SU-DHL-6 (cell line): ENCODE measurements at regions not wholly inside any gene's neighbourhood (a gene's known extent, or its start where the extent isn't known, plus 50 kb on each side); places are given as distances from the start of the nearest gene placed in this dataset.
"Not testable (repeated sequence)": the region's sequence is repeated elsewhere in the genome, so short reads cannot be mapped to it uniquely, and the experiment has no call there.

Experiments used
- H2AFZ ChIP-seq: fragments of 200-600 bp; sonication (generic); 2 replicates; pipeline ENCODE4 v1.6.1; 2014; ENCODE audit warnings: low read depth, mild to moderate bottlenecking, moderate library complexity, mixed read lengths, antibody characterized with exemption, low read length; ENCODE audit not compliant: severe bottlenecking
- H3F3A ChIP-seq: fragments of 200-600 bp; shearing (Covaris generic); 2 replicates; pipeline ENCODE4 v1.6.0; 2016; ENCODE audit warnings: antibody characterized with exemption, mild to moderate bottlenecking; ENCODE audit not compliant: insufficient read depth
- H3K27ac ChIP-seq: fragments of 200-600 bp; sonication (generic); 2 replicates; pipeline ENCODE4 v1.5.1; 2016; ENCODE audit warnings: low read depth, mild to moderate bottlenecking, low read length, moderate library complexity, mixed read lengths
- H3K27me3 ChIP-seq: fragments of 200-600 bp; sonication (generic), shearing (Covaris generic); 2 replicates; pipeline ENCODE4 v1.6.0; 2014; ENCODE audit warnings: mild to moderate bottlenecking, low read length
- H3K36me3 ChIP-seq: fragments of 200-600 bp; sonication (generic); 2 replicates; pipeline ENCODE4 v1.6.1; 2014; ENCODE audit warnings: mild to moderate bottlenecking, low read length, mixed read lengths
- H3K4me2 ChIP-seq: fragments of 300-600, 200-600 bp; shearing (Covaris generic), sonication (generic); 2 replicates; pipeline ENCODE4 v1.6.0; 2014; ENCODE audit warnings: low read length, low read depth, mild to moderate bottlenecking; ENCODE audit not compliant: poor library complexity, severe bottlenecking
- H3K4me3 ChIP-seq: fragments of 200-600 bp; sonication (generic); 2 replicates; pipeline ENCODE4 v1.5.1; 2014; ENCODE audit warnings: antibody characterized with exemption, low read length, mild to moderate bottlenecking, mixed read lengths; ENCODE audit not compliant: insufficient read depth, poor library complexity, severe bottlenecking
- H3K79me2 ChIP-seq: fragments of 200-600 bp; sonication (generic); 2 replicates; pipeline ENCODE4 v1.6.1; 2014; ENCODE audit warnings: mild to moderate bottlenecking, low read length, moderate library complexity; ENCODE audit not compliant: insufficient read depth
- H3K9ac ChIP-seq: fragments of 200-600 bp; sonication (generic); 2 replicates; pipeline ENCODE4 v1.7.0; 2014; ENCODE audit warnings: mild to moderate bottlenecking, low read length
- H3K9me2 ChIP-seq: fragments of 200-600 bp; sonication (generic); replicated peaks from 2 replicates; pipeline ENCODE4 v1.6.1; 2014; ENCODE audit warnings: low read length; ENCODE audit not compliant: insufficient read depth
- H3K9me3 ChIP-seq: fragments of 200-600 bp; sonication (generic); 2 replicates; pipeline ENCODE4 v1.6.1; 2014; ENCODE audit warnings: low read length, mixed read lengths; ENCODE audit not compliant: insufficient read depth
- H4K20me1 ChIP-seq: fragments of 200-600 bp; sonication (generic); 2 replicates; pipeline ENCODE4 v1.6.1; 2014; ENCODE audit warnings: low read depth, mild to moderate bottlenecking, antibody characterized with exemption, low read length, moderate library complexity, mixed read lengths
- CTCF ChIP-seq: fragments of 200-600 bp; sonication (generic); IDR thresholded peaks from one replicate; pipeline ENCODE4 v1.5.1; 2017; ENCODE audit warnings: antibody characterized with exemption, mild to moderate bottlenecking, low read length, moderate library complexity; ENCODE audit not compliant: insufficient read depth, poor library complexity, severe bottlenecking
- EZH2phosphoT487 ChIP-seq: fragments of 200-600 bp; sonication (generic), shearing (Covaris generic); conservative IDR thresholded peaks from 2 replicates; pipeline ENCODE4 v1.6.1; 2018; ENCODE audit warnings: mild to moderate bottlenecking, antibody characterized with exemption, low read length, moderate library complexity, mixed read lengths

GRCh38 chr13:48819376-48819775 is 156.3 kb upstream of the FNDC3A start:
- no peak overlapping the region for H3K4me2 ChIP-seq
- H3K9me3 ChIP-seq, result no peaks in the 10 kb centered on the region
- TF ChIP-seq CTCF (no peak), EZH2phosphoT487 (no peak)
- H3K27me3 ChIP-seq, result no peaks in the 10 kb centered on the region
- H3K79me2 ChIP-seq, result no peaks in the 10 kb centered on the region
- H3K9me2 ChIP-seq, result no peaks in the 10 kb centered on the region
- H4K20me1 ChIP-seq, result no peaks in the 10 kb centered on the region
- no peak overlapping the region for H3K27ac ChIP-seq
- no peak overlapping the region for H2AFZ ChIP-seq
- H3K36me3 ChIP-seq, result no peaks in the 10 kb centered on the region
- H3K9ac ChIP-seq, result no peak overlapping the region
- no peaks in the 10 kb centered on the region for H3F3A ChIP-seq
- no peak overlapping the region for H3K4me3 ChIP-seq

- Histone ChIP-seq H3K4me2 (no peak overlapping the region), H2AFZ (no peak overlapping the region), H3K27me3 (no peaks in the 10 kb centered on the region), H3K9ac (no peak overlapping the region), H3K9me2 (no peaks in the 10 kb centered on the region), H3K27ac (no peak overlapping the region), H3K4me3 (no peak overlapping the region), H3K79me2 (no peaks in the 10 kb centered on the region), H3F3A (no peaks in the 10 kb centered on the region), H4K20me1 (no peaks in the 10 kb centered on the region), H3K9me3 (no peaks in the 10 kb centered on the region), H3K36me3 (no peaks in the 10 kb centered on the region)
- TF ChIP-seq CTCF, result no peak
- no peak for TF ChIP-seq EZH2phosphoT487
Measured at GRCh38 chr13:48819899-48820298, 155.8 kb upstream of the FNDC3A start.

GRCh38 chr13:48823526-48823925 is 152.2 kb upstream of the FNDC3A start:
- not testable (repeated sequence) for H2AFZ ChIP-seq, H3K4me2 ChIP-seq, H3K9me3 ChIP-seq, H4K20me1 ChIP-seq, H3K79me2 ChIP-seq, H3F3A ChIP-seq, H3K9me2 ChIP-seq, H3K27ac ChIP-seq, H3K36me3 ChIP-seq, H3K27me3 ChIP-seq, H3K4me3 ChIP-seq, H3K9ac ChIP-seq

GRCh38 chr13:48826039-48826438 is 149.7 kb upstream of the FNDC3A start:
- H3K27ac ChIP-seq, result no peak overlapping the region
- no peak overlapping the region for H3K9ac ChIP-seq
- H3F3A ChIP-seq, result no peaks in the 10 kb centered on the region
- no peaks in the 10 kb centered on the region for H3K79me2 ChIP-seq
- no peaks in the 10 kb centered on the region for H3K27me3 ChIP-seq
- no peaks in the 10 kb centered on the region for H3K36me3 ChIP-seq
- H3K4me3 ChIP-seq, result no peak overlapping the region
- no peaks in the 10 kb centered on the region for H3K9me3 ChIP-seq
- no peaks in the 10 kb centered on the region for H3K9me2 ChIP-seq
- H2AFZ ChIP-seq, result no peak overlapping the region
- H3K4me2 ChIP-seq, result no peak overlapping the region
- H4K20me1 ChIP-seq, result no peaks in the 10 kb centered on the region
- TF ChIP-seq CTCF, result no peak
- TF ChIP-seq EZH2phosphoT487, result no peak

GRCh38 chr13:48826922-48827454 is 148.7 kb upstream of the FNDC3A start:
- H3K4me3 ChIP-seq, H3K36me3 ChIP-seq, H3K27ac ChIP-seq, H3K9me2 ChIP-seq, H3K4me2 ChIP-seq, H3F3A ChIP-seq, H3K9me3 ChIP-seq, H3K79me2 ChIP-seq, H2AFZ ChIP-seq, H4K20me1 ChIP-seq, H3K9ac ChIP-seq, H3K27me3 ChIP-seq: not testable (repeated sequence)
